Peyer's patch (tissue), 4 donors: ENCODE measurements at regions not wholly inside any gene's neighbourhood (a gene's known extent, or its start where the extent isn't known, plus 50 kb on each side); places are given as distances from the start of the nearest gene placed in this dataset.

Experiments
- DNase-seq, 3 donors: peaks; one replicate each; pipeline ENCODE4 v3.0.0-alpha.2; 2017 to 2019
- H3K27ac ChIP-seq, 4 donors: fragments of 200-600 bp; sonication (generic); one replicate each; pipeline ENCODE4 v1.5.1; 2016 to 2019
- H3K27me3 ChIP-seq, 2 donors: fragments of 200-600 bp; sonication (generic); one replicate each; pipeline ENCODE4 v1.5.1; 2019
- H3K36me3 ChIP-seq, 3 donors: fragments of 200-600 bp; sonication (generic); one replicate each; pipeline ENCODE4 v1.5.1; 2016 to 2019
- H3K4me1 ChIP-seq, 4 donors: fragments of 200-600 bp; sonication (generic); one replicate each; pipeline ENCODE4 v1.5.1; 2016 to 2019
- H3K4me3 ChIP-seq, 4 donors: fragments of 200-600 bp; sonication (generic); 1 replicate in 3 of 4; 2 replicates in 1 of 4; pipeline ENCODE4 v1.5.1; 2016 to 2019; ENCODE audit warnings: mild to moderate bottlenecking in 1 of 4
- H3K9me3 ChIP-seq, 4 donors: fragments of 200-600 bp; sonication (generic); one replicate each; pipeline ENCODE4 v1.5.1; 2016 to 2019; ENCODE audit warnings: mild to moderate bottlenecking in 1 of 4
- POLR2A ChIP-seq, 2 donors: fragments of 450-650 bp; IDR thresholded peaks; one replicate each; pipeline ENCODE4 v1.5.1; 2017; ENCODE audit warnings: antibody characterized with exemption in 2 of 2, mild to moderate bottlenecking in 2 of 2, moderate library complexity in 2 of 2
- TF ChIP-seq, protein P1 (sequence below), 6 experiments: fragments of 450-650 bp in 4 of 6; fragments of 200-600 bp in 2 of 6; sonication (generic) in 1 of 6; IDR thresholded peaks; one replicate each; pipeline ENCODE4 v1.5.1; 2017 to 2019; ENCODE audit warnings: antibody characterized with exemption in 6 of 6, mild to moderate bottlenecking in 3 of 6, moderate library complexity in 1 of 6

DNA sequence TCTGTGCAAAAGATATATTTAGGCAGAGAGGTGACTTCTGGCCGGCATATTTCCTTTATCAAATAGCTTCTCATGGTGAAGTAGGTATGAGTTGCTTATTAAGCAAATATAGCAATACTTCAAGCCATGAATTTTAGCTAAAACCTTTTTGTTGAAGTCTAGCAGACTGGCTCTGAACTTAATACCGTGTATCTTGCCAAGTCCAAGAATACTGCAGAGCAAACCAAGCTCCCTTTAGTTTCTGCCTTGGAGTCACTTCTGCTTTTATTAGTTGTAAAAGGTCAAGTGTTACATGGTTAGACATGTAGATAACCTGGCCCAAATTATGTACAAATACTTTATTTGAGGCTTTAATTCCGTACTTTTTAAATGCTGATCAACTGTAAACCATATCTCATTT lies 627.6 kb upstream of the PKDCC start:
- TF ChIP-seq, protein P1, sequence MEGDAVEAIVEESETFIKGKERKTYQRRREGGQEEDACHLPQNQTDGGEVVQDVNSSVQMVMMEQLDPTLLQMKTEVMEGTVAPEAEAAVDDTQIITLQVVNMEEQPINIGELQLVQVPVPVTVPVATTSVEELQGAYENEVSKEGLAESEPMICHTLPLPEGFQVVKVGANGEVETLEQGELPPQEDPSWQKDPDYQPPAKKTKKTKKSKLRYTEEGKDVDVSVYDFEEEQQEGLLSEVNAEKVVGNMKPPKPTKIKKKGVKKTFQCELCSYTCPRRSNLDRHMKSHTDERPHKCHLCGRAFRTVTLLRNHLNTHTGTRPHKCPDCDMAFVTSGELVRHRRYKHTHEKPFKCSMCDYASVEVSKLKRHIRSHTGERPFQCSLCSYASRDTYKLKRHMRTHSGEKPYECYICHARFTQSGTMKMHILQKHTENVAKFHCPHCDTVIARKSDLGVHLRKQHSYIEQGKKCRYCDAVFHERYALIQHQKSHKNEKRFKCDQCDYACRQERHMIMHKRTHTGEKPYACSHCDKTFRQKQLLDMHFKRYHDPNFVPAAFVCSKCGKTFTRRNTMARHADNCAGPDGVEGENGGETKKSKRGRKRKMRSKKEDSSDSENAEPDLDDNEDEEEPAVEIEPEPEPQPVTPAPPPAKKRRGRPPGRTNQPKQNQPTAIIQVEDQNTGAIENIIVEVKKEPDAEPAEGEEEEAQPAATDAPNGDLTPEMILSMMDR (IDR thresholded peaks at IDR 0.05), result no peak
- no peak for TF ChIP-seq POLR2A (IDR thresholded peaks at IDR 0.05)
- no peak overlapping the region for H3K4me3 ChIP-seq
- no peaks in the 10 kb centered on the region for H3K36me3 ChIP-seq
- DNase-seq, result no peak
- no peaks in the 10 kb centered on the region for H3K9me3 ChIP-seq
- H3K4me1 ChIP-seq, result no peaks in the 10 kb centered on the region
- H3K27me3 ChIP-seq, result no peaks in the 10 kb centered on the region
- no peak overlapping the region for H3K27ac ChIP-seq

DNA sequence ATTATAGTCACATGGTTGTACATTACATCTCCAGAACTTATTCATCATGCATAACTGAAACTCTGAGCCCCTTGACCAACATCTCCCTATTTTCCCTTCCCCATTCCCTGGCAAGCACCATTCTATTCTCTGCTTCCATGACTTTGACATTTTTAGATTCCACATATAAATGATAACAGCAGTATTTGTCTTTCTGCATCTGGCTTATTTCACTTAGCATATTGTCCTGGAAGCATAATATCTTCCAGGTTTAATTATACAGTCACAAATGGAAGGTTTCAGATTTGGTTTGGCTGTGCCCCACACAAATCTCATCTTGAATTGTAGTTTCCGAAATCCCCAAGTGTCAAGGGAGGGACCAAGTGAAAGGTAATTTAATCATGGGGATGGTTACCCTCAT lies 626.9 kb upstream of the PKDCC start:
- Histone ChIP-seq H3K9me3 (no peaks in the 10 kb centered on the region), H3K36me3 (no peaks in the 10 kb centered on the region), H3K27ac (no peak overlapping the region), H3K27me3 (no peaks in the 10 kb centered on the region), H3K4me1 (no peaks in the 10 kb centered on the region), H3K4me3 (no peak overlapping the region)
- no peak for DNase-seq
- TF ChIP-seq POLR2A (IDR thresholded peaks at IDR 0.05), result no peak
- TF ChIP-seq, protein P1 (IDR thresholded peaks at IDR 0.05), result no peak

DNA sequence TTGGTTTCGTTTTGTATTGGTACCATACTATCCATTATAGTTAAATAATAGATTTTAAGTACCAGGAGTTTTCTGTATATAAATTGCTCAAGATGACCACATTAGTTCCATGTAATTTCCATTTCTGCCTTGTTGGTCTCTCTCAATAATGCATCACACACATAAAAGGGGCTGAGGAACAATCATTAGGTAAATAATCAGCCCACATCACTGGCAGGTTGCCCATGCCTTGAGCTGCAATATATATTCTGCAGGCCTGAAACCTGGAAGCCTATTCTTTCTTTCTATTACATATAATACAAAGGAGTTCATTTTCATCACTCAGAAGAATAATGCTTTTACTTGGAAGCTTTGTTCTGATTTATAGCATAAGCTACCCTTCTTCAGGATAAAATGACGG lies 616.1 kb upstream of the PKDCC start:
- Histone ChIP-seq H3K4me3 (no peak overlapping the region), H3K36me3 (no peaks in the 10 kb centered on the region), H3K4me1 (no peaks in the 10 kb centered on the region), H3K9me3 (no peaks in the 10 kb centered on the region), H3K27ac (no peak overlapping the region), H3K27me3 (no peaks in the 10 kb centered on the region)
- TF ChIP-seq, protein P1 (IDR thresholded peaks at IDR 0.05), result no peak
- TF ChIP-seq POLR2A (IDR thresholded peaks at IDR 0.05), result no peak
- no peak for DNase-seq

- no peak overlapping the region for H3K27ac ChIP-seq
- no peaks in the 10 kb centered on the region for H3K4me1 ChIP-seq
- H3K9me3 ChIP-seq, result no peaks in the 10 kb centered on the region
- H3K4me3 ChIP-seq, result no peak overlapping the region
- H3K36me3 ChIP-seq, result no peaks in the 10 kb centered on the region
- no peaks in the 10 kb centered on the region for H3K27me3 ChIP-seq
- TF ChIP-seq POLR2A (IDR thresholded peaks at IDR 0.05), result no peak
- TF ChIP-seq, protein P1 (IDR thresholded peaks at IDR 0.05), result no peak
- DNase-seq, result no peak
Measured at GRCh38 chr2:41432459-41432858, 615.4 kb upstream of the PKDCC start.

DNA sequence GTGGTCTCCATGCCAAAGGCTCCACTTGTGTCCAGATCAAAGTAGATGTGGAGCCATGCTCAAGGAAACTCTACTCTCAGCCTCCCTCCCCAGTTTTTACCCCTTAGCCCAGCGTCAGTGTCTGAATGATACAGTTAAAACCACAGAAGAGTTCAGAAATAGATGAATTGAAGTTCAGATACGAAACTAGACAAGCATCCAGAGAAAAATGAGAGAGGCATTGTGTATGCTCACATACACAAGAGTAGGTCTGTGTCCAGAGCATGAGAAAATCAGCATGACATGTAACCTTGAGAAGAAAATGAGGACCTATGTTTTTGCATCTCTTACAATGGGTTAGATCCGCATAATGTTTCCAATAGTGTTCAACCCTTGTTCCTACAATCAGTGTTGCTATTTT lies 612.8 kb upstream of the PKDCC start:
- H3K27me3 ChIP-seq, result no peaks in the 10 kb centered on the region
- no peak for DNase-seq
- H3K4me1 ChIP-seq, result no peaks in the 10 kb centered on the region
- H3K36me3 ChIP-seq, result no peaks in the 10 kb centered on the region
- TF ChIP-seq, protein P1 (IDR thresholded peaks at IDR 0.05), result no peak
- TF ChIP-seq POLR2A (IDR thresholded peaks at IDR 0.05), result no peak
- H3K27ac ChIP-seq, result no peak overlapping the region
- H3K4me3 ChIP-seq, result no peak overlapping the region
- H3K9me3 ChIP-seq, result no peaks in the 10 kb centered on the region

GRCh38 chr2:41441958-41442357 lies 605.9 kb upstream of the PKDCC start:
- no peaks in the 10 kb centered on the region for H3K9me3 ChIP-seq
- H3K27me3 ChIP-seq, result no peaks in the 10 kb centered on the region
- H3K4me3 ChIP-seq, result no peak overlapping the region
- DNase-seq, result no peak
- TF ChIP-seq POLR2A (IDR thresholded peaks at IDR 0.05), result no peak
- TF ChIP-seq, protein P1 (IDR thresholded peaks at IDR 0.05), result no peak
- no peak overlapping the region for H3K27ac ChIP-seq
- H3K4me1 ChIP-seq, result no peaks in the 10 kb centered on the region
- H3K36me3 ChIP-seq, result no peaks in the 10 kb centered on the region
